ENCODE measurements at regions not wholly inside any gene's neighbourhood (a gene's known extent, or its start where the extent isn't known, plus 50 kb on each side); places are given as distances from the start of the nearest gene placed in this dataset.

DNA sequence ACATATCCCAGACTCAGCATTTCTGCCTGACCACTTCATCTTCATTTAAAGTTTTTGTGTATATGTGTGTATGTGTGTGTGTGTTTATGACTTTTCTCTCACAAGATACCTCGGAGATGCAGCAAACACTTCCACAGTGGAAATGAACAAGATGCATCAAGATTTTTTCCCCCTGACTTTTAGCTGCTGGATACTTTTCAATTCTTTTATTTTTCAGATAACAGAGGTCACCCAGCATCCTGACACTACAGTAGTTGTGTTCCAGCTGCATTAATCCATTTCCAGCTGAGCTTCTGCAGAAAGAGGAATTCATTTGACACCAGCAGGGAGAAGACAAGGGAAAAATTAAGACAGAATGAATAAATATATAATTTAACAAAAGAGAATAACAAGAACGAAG, 130.2 kb upstream of the PSMD7 start:
- Histone ChIP-seq H3K9me3 (ENCODE audit: control insufficient read depth, insufficient read depth, low read length) (no peaks in the 10 kb centered on the region), H3K4me2 (ENCODE audit: low read depth, low read length) (no peak overlapping the region), H3K27ac (ENCODE audit: insufficient read depth, low read length) (no peak overlapping the region), H4K5ac (ENCODE audit: low read depth, low read length) (no peak overlapping the region), H2AFZ (replicated peaks; ENCODE audit: low read length, poor library complexity) (no peak overlapping the region), H2BK20ac (ENCODE audit: low read depth, low read length) (no peak overlapping the region), H2AK5ac (ENCODE audit: low read depth, low read length) (no peak overlapping the region), H3K79me1 (ENCODE audit: low read depth in 1 of 2, low read length in 2 of 2) (no peaks in the 10 kb centered on the region), H3K18ac (ENCODE audit: low read depth, low read length) (no peak overlapping the region), H3K9ac (ENCODE audit: low read depth, low read length) (no peak overlapping the region), H3K14ac (replicated peaks; ENCODE audit: low read depth, low read length) (no peak overlapping the region), H3K4me3 (ENCODE audit: insufficient read depth, low read depth, low read length) (no peak overlapping the region), H3K27me3 (ENCODE audit: control insufficient read depth, insufficient read depth, low read length) (no peaks in the 10 kb centered on the region), H3K4me1 (ENCODE audit: control insufficient read depth, insufficient read depth, low read length) (no peaks in the 10 kb centered on the region; the same call in 1 of the 2 replicates), H3K36me3 (ENCODE audit: control insufficient read depth, insufficient read depth, low read length) (no peaks in the 10 kb centered on the region), H2AK9ac (replicated peaks; ENCODE audit: low read depth, low read length, poor library complexity) (no peak overlapping the region), H3K56ac (ENCODE audit: extremely low read depth, insufficient read depth, low read length) (no peak overlapping the region), H4K8ac (ENCODE audit: low read depth in 2 of 2, low read length in 2 of 2) (no peak overlapping the region), H4K91ac (ENCODE audit: insufficient read depth, low read depth, low read length) (no peak overlapping the region), H2BK120ac (ENCODE audit: low read depth, low read length) (no peak overlapping the region), H3K9me1 (ENCODE audit: insufficient read depth, low read length) (no peaks in the 10 kb centered on the region), H4K20me1 (ENCODE audit: insufficient read depth, low read length) (no peaks in the 10 kb centered on the region), H3K4ac (ENCODE audit: low read depth, low read length) (no peak overlapping the region), H3K23ac (ENCODE audit: low read depth, low read length) (no peak overlapping the region), H2BK15ac (ENCODE audit: low read depth, low read length) (no peak overlapping the region), H2BK5ac (ENCODE audit: low read depth, low read length, poor library complexity, severe bottlenecking) (no peak overlapping the region)
- DNase-seq (no peak), ATAC-seq (ENCODE audit: low read depth) (no peak)
- CTCF ChIA-PET: interaction anchor here (1.1 kb wide), 1 partner anchor 11 kb away, joined by 3 read pairs; no protein-coding TSS in a partner anchor
- POLR2A ChIA-PET (ENCODE audit: unreplicated experiment): no interaction called here
- WGBS, 2 experiments (ENCODE audit: extremely low coverage in 2 of 2, insufficient read length in 1 of 2): no CpG with 5 or more reads among the region's 2 CpGs
- in situ Hi-C loops (cut with MboI; ENCODE audit: low sequenced_read_pairs): no loop called here
- dilution Hi-C loops (cut with HindIII; ENCODE audit: low sequenced_read_pairs, unreplicated experiment): no loop called here
- intact Hi-C loops (cut with micrococcal nuclease): no loop called here
- no TSS peak for BruUV-seq (replicated peaks)
- TF ChIP-seq, protein P1, sequence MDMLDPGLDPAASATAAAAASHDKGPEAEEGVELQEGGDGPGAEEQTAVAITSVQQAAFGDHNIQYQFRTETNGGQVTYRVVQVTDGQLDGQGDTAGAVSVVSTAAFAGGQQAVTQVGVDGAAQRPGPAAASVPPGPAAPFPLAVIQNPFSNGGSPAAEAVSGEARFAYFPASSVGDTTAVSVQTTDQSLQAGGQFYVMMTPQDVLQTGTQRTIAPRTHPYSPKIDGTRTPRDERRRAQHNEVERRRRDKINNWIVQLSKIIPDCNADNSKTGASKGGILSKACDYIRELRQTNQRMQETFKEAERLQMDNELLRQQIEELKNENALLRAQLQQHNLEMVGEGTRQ (IDR thresholded peaks at IDR 0.05; ENCODE audit: low read depth, low read length): no peak
- TF ChIP-seq CEBPB (IDR thresholded peaks at IDR 0.05; ENCODE audit: low read depth, low read length) (no peak), MXI1 (IDR thresholded peaks at IDR 0.05; ENCODE audit: borderline replicate concordance, low read depth, low read length) (no peak), NFE2L2 (IDR thresholded peaks at IDR 0.05; ENCODE audit: low read depth, low read length) (no peak), MAZ (IDR thresholded peaks at IDR 0.05; ENCODE audit: borderline replicate concordance, low read depth, low read length) (no peak), CHD1 (IDR thresholded peaks at IDR 0.05; ENCODE audit: low read depth, low read length) (no peak), POLR2A (IDR thresholded peaks at IDR 0.05; ENCODE audit: low read depth, low read length) (no peak), RFX5 (IDR thresholded peaks at IDR 0.05; ENCODE audit: low read depth, low read length) (no peak), RAD21 (IDR thresholded peaks at IDR 0.05; ENCODE audit: low read length) (no peak)
- TF ChIP-seq, protein P2, sequence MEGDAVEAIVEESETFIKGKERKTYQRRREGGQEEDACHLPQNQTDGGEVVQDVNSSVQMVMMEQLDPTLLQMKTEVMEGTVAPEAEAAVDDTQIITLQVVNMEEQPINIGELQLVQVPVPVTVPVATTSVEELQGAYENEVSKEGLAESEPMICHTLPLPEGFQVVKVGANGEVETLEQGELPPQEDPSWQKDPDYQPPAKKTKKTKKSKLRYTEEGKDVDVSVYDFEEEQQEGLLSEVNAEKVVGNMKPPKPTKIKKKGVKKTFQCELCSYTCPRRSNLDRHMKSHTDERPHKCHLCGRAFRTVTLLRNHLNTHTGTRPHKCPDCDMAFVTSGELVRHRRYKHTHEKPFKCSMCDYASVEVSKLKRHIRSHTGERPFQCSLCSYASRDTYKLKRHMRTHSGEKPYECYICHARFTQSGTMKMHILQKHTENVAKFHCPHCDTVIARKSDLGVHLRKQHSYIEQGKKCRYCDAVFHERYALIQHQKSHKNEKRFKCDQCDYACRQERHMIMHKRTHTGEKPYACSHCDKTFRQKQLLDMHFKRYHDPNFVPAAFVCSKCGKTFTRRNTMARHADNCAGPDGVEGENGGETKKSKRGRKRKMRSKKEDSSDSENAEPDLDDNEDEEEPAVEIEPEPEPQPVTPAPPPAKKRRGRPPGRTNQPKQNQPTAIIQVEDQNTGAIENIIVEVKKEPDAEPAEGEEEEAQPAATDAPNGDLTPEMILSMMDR (conservative IDR thresholded peaks at IDR 0.05; ENCODE audit: low read depth, low read length): no peak
